ENCODE measurements at regions not wholly inside any gene's neighbourhood (a gene's known extent, or its start where the extent isn't known, plus 50 kb on each side); places are given as distances from the start of the nearest gene placed in this dataset.

DNA sequence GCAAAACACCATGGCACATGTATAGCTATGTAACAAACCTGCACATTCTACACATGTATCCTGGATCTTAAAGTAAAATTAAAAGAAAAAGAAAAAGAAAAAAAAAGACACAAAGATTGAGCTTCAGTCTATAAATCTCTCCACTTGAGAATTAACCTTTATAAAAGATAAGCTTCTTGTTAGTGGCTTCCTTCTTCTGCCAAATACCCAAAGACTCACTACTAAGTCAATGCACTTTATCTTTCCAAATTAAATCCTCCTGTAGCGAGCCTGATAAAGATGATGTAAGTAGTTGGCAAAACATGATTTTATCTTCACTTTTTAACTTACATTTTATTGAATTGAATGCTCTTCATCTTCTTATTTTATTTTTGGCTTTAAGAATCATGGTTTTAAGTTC lies 349.9 kb downstream of the TRIB2 start:
- Mint-ChIP-seq H3K4me1 (no peaks in the 10 kb centered on the region), H3K9me3 (no peaks in the 10 kb centered on the region), H3K36me3 (no peaks in the 10 kb centered on the region), H3K4me3 (no peak overlapping the region), H3K27me3 (peaks cover 39% of the 10 kb centered on the region), H3K27ac (no peak overlapping the region)
- no peak for ATAC-seq

DNA sequence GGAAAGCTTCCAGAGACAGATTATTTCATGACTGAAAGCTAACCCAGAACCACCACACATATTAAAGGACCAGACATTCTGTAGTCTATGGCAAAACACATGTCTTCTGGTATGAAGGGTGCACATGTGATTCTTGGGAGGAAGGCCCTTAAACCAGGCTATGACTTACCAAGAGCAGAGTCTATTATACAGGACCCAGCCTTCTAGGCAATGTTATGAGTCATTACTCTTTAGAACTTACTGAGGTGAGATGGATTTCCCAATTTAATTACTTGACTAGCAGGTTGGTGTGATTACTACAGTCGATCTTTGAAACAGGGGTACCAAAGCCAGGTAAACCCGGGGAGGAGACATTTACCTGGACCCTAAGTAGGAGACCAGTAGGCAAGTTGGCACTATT lies 350.8 kb downstream of the TRIB2 start:
- Mint-ChIP-seq H3K36me3 (no peaks in the 10 kb centered on the region), H3K4me1 (no peaks in the 10 kb centered on the region), H3K27ac (no peak overlapping the region), H3K9me3 (no peaks in the 10 kb centered on the region), H3K27me3 (peaks cover 39% of the 10 kb centered on the region), H3K4me3 (no peak overlapping the region)
- no peak for ATAC-seq

DNA sequence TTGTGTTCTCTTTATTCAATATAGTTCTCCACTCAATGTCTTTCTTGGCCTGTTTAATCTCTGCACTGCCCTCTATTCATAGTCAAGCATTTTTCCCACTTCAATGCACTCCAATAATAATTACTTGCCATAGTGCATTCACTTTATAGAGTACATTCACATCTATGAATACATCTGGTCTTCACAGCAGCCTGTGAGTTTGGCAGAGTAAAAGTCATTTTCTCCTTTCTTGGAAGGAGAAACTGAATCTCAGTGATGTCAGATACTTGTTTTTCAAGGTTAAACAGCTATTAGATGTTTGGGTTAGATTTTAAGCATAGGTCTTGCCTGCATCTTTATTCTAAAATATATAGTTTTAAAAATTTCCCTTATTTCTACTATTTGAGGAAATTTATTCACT lies 373.2 kb downstream of the TRIB2 start:
- Mint-ChIP-seq H3K9me3 (no peaks in the 10 kb centered on the region), H3K27ac (no peak overlapping the region), H3K4me3 (no peak overlapping the region), H3K36me3 (no peaks in the 10 kb centered on the region), H3K4me1 (no peaks in the 10 kb centered on the region), H3K27me3 (peaks cover 23% of the 10 kb centered on the region)
- no peak for ATAC-seq

GRCh38 chr2:13091455-13091854 lies 374.7 kb downstream of the TRIB2 start:
- Mint-ChIP-seq H3K4me1 (no peaks in the 10 kb centered on the region), H3K27ac (no peak overlapping the region), H3K27me3 (peaks cover 23% of the 10 kb centered on the region), H3K9me3 (no peaks in the 10 kb centered on the region), H3K4me3 (no peak overlapping the region), H3K36me3 (no peaks in the 10 kb centered on the region)
- ATAC-seq: no peak

- Mint-ChIP-seq H3K36me3 (no peaks in the 10 kb centered on the region), H3K4me3 (no peak overlapping the region), H3K27ac (no peak overlapping the region), H3K27me3 (peaks cover 23% of the 10 kb centered on the region), H3K4me1 (no peaks in the 10 kb centered on the region), H3K9me3 (no peaks in the 10 kb centered on the region)
- no peak for ATAC-seq
Observed at GRCh38 chr2:13091861-13092378, 375.2 kb downstream of the TRIB2 start.

DNA sequence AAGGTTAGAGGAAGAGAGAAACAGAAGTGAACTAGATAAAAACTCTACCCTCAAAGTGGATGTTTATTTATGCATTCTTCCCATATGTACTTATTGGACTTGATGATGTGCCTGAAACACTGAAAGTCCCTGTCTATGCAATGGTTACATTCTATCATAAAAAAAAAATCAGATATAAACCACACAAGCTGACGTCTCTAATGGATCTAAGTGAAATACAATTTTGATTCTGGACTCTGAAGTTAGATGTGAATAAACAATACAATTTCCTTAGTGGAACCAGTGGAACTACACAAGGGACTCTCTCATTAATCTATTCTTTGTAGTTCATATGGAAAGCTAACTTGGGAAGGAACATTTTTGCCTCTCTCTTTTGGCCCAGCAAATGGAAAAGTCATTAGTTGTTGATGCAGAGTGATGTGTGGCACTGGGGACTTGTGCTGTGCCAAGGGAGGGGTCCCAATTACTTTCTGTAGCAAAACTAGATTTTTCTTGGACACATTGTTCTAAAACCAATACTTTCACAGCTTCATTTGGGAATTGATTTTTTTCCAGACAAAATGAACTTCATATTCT lies 376.8 kb downstream of the TRIB2 start:
- no peak for ATAC-seq
- Mint-ChIP-seq H3K9me3 (no peaks in the 10 kb centered on the region), H3K36me3 (no peaks in the 10 kb centered on the region), H3K4me1 (no peaks in the 10 kb centered on the region), H3K4me3 (no peak overlapping the region), H3K27me3 (peaks cover 23% of the 10 kb centered on the region), H3K27ac (no peak overlapping the region)

DNA sequence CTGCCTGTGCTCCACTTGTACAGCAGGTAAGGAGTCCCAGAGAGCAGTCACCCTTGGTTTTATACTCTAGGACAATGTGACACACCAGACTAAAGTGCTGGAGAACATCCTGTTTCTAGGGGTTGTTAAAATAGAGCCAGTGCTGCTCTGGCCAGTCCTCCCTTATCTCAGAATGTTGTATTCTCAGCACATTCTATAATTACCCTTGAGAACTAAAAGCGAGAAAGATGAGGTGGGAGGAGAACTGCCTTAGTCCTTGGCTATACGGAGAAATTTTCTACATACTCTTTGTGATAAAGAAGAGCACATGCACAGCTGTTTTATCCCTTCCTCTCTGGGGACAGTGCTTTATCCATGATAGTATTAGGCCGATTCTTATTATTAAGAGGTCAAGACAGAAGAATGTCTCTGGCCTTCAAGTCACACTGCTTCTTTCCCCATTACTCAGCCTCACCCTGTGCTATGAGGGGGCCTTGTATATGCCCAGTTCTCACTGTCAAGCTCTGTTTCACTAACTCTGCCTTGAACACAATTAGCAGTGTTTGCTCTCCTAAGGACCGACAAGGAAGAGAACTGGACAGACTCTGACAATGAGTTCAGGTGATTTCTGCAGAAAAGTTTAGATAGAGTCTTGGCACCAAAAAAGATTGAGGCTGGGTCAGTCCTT lies 385.8 kb downstream of the TRIB2 start:
- Mint-ChIP-seq H3K27me3 (no peaks in the 10 kb centered on the region), H3K27ac (no peak overlapping the region), H3K4me1 (no peaks in the 10 kb centered on the region), H3K36me3 (no peaks in the 10 kb centered on the region), H3K9me3 (peaks cover 8% of the 10 kb centered on the region), H3K4me3 (no peak overlapping the region)
- ATAC-seq: no peak

DNA sequence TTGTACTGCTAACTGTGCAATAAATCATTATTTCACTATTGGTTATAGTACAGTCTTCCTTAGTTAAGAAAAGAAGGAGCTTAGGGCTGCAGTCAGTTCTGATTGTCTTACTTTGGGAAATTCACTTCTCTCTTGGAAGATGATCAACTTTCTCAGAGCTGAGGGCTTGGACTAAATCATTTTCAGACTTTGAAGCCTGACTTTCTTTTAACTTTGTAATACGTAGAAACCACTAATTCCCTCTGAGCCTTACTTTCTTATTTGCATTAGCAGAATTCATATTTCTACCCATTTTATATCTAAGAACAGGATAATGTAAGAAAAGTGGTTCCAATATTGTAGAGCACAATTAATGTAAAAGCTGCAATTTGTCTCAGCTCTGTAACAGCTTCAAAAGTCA lies 386.4 kb downstream of the TRIB2 start:
- ATAC-seq: no peak
- Mint-ChIP-seq H3K27ac (no peak overlapping the region), H3K4me1 (no peaks in the 10 kb centered on the region), H3K9me3 (peaks cover 8% of the 10 kb centered on the region), H3K36me3 (no peaks in the 10 kb centered on the region), H3K4me3 (no peak overlapping the region), H3K27me3 (no peaks in the 10 kb centered on the region)

DNA sequence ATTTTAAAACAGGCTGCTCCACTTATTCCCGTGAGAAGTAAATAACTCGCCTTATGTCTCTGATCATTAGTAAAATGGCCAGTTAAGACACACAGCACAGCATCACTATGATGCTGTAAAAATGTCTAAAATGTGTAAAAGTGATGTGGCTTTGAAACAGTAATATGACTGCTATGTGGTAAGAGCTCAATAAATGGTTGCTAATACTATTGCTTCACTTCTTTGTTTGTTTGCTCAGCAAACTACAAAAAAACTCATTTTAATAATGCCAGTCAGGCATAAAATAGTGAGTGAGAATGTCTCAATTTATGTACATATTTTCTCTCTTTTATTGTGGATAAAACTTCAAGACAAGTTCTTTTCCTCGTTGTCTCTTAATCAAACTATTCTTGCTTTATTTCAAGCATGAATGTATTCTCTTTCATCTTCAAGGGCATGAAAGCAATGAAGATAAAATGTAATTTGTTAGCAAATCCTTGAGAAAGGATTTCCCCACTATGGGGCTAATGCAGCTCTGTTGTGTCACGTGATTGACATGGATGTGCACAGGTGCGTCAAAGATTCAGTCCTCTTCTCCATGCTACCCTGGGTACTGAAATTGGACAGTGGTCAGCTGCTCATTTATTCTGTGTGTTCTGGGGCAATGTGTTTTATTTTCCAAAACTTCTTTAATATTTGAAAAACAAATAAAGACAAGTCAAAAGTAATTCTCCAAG lies 387.2 kb downstream of the TRIB2 start:
- peaks cover 8% of the 10 kb centered on the region for H3K9me3 Mint-ChIP-seq
- H3K27ac Mint-ChIP-seq: no peak overlapping the region
- H3K4me3 Mint-ChIP-seq: no peak overlapping the region
- no peaks in the 10 kb centered on the region for H3K36me3 Mint-ChIP-seq
- H3K27me3 Mint-ChIP-seq: no peaks in the 10 kb centered on the region
- no peak for ATAC-seq
- no peaks in the 10 kb centered on the region for H3K4me1 Mint-ChIP-seq

DNA sequence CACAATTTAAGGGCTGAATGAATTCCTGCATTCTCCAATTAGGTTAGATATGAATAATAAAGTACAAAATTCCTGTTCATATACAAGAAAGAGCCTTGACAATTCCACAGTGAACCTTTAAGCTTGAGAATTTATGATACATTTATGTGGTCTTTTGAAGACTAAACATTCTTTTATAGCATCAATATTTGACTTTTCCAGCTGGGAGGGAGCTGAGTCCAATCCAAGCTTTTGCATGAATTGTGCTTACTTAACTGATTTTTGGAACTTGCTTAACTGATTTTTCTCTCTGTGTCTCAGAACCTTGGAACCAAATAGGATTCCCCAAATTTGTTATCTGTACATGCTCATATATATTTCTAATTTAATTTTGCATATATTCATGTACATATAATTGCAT lies 388.0 kb downstream of the TRIB2 start:
- Mint-ChIP-seq H3K27me3 (no peaks in the 10 kb centered on the region), H3K27ac (no peak overlapping the region), H3K4me1 (no peaks in the 10 kb centered on the region), H3K36me3 (no peaks in the 10 kb centered on the region), H3K9me3 (peaks cover 2% of the 10 kb centered on the region), H3K4me3 (no peak overlapping the region)
- no peak for ATAC-seq

GRCh38 chr2:13106302-13106701 lies 389.6 kb downstream of the TRIB2 start:
- H3K4me3 Mint-ChIP-seq: no peak overlapping the region
- ATAC-seq: no peak
- no peak overlapping the region for H3K27ac Mint-ChIP-seq
- no peaks in the 10 kb centered on the region for H3K36me3 Mint-ChIP-seq
- no peaks in the 10 kb centered on the region for H3K27me3 Mint-ChIP-seq
- no peaks in the 10 kb centered on the region for H3K9me3 Mint-ChIP-seq
- no peaks in the 10 kb centered on the region for H3K4me1 Mint-ChIP-seq

GRCh38 chr2:13109516-13109915 lies 392.8 kb downstream of the TRIB2 start:
- Mint-ChIP-seq H3K9me3 (no peaks in the 10 kb centered on the region), H3K36me3 (no peaks in the 10 kb centered on the region), H3K4me3 (no peak overlapping the region), H3K27ac (no peak overlapping the region), H3K4me1 (no peaks in the 10 kb centered on the region), H3K27me3 (no peaks in the 10 kb centered on the region)
- no peak for ATAC-seq

- ATAC-seq: no peak
- H3K9me3 Mint-ChIP-seq: no peaks in the 10 kb centered on the region
- H3K36me3 Mint-ChIP-seq: no peaks in the 10 kb centered on the region
- no peaks in the 10 kb centered on the region for H3K4me1 Mint-ChIP-seq
- H3K27ac Mint-ChIP-seq: no peak overlapping the region
- H3K4me3 Mint-ChIP-seq: no peak overlapping the region
- no peaks in the 10 kb centered on the region for H3K27me3 Mint-ChIP-seq
Observed at GRCh38 chr2:13110825-13111224, 394.1 kb downstream of the TRIB2 start.

DNA sequence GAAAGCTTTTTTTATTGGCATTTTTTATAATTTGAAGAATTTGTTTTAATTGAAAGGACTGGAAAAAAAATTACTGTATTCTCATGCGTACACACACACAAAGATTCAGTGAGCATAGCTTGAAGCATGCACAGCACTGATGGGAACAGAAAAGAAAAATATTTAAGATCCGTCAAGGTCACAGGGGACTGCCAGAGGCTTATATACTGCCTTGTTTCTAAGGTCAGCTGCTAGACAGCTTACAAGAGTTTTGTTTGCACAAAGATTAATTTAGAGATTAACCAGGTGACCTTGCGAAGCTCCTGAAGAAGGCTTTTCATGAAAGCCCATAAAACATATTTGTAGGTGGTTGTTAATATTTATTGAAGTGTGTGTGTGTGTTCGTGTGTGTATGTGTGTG lies 396.3 kb downstream of the TRIB2 start:
- Mint-ChIP-seq H3K36me3 (no peaks in the 10 kb centered on the region), H3K27me3 (no peaks in the 10 kb centered on the region), H3K27ac (no peak overlapping the region), H3K4me3 (no peak overlapping the region), H3K9me3 (no peaks in the 10 kb centered on the region), H3K4me1 (no peaks in the 10 kb centered on the region)
- ATAC-seq: no peak

DNA sequence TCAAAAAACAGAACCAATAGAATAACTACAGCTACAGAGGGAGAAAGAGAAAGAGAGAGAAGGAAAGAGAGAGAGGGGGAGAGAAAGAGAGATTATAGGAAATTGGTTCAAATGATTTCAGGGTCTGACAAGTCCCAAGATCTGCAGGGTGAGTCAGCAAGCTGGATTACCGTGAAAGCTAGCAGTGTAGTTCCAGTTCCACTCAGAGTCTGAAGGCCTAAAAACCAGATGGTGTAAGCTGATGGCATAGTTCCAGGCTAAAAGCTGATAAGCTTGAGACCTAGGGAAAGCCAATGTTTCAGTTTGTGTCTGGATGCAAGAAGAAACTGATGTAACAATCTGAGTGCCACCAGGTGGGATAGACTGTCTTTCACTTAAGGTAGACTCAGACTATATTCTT lies 397.7 kb downstream of the TRIB2 start:
- Mint-ChIP-seq H3K4me3 (no peak overlapping the region), H3K27ac (no peak overlapping the region), H3K36me3 (no peaks in the 10 kb centered on the region), H3K4me1 (no peaks in the 10 kb centered on the region), H3K9me3 (no peaks in the 10 kb centered on the region), H3K27me3 (no peaks in the 10 kb centered on the region)
- ATAC-seq: no peak

DNA sequence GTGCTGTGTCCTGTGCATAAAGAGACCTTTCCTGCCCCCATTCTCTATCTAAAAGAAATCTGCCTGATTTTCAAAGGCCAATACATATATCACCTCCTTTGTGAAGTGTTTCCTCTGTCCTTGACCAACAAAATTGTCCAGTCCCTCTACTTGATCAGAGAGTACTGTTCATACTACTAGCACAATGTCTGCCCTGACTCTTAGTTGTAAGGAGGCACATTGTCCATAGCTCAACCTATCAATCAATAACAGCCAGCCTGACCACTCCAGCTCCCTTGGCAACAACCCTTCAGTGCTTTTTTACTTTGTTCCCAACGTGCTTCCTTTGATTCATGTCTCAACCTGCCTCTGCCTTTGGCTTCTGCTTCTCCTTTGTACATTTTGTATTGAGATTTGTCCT lies 398.9 kb downstream of the TRIB2 start:
- Mint-ChIP-seq H3K4me1 (no peaks in the 10 kb centered on the region), H3K27me3 (peaks cover 5% of the 10 kb centered on the region), H3K27ac (no peak overlapping the region), H3K36me3 (no peaks in the 10 kb centered on the region), H3K9me3 (no peaks in the 10 kb centered on the region), H3K4me3 (no peak overlapping the region)
- no peak for ATAC-seq

All from stimulated activated memory B cell treated with anti-CD40 and anti-IgM and Interleukin-4, amounts not matched to agents 10 μg/mL and 1 μg/mL and 100 μg/mL, for 72 hours (primary cell).